ENCODE measurements at regions not wholly inside any gene's neighbourhood (a gene's known extent, or its start where the extent isn't known, plus 50 kb on each side); places are given as distances from the start of the nearest gene placed in this dataset.

DNA sequence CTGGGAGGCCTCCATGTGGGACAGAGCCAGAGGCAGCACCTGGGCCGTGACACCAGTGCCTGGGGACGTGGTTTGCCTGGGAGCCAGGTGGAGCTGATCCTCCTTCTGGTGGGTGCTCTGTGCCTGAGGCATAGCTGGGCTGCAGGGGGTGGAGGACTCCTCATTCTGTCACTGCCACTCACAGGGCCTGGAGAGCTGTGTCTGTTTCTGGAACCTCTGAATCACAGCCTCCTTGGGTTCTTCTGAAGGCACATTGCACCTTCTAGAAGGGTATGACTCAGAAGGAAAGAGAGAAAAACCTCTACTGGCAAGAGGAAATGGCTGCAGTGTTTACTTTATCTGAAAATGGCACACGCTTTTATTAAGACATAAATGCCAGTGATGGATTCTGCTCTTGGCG, 659.8 kb downstream of the VRK1 start:
- no peak for TF ChIP-seq POLR2AphosphoS5 (IDR thresholded peaks at IDR 0.05)
- TF ChIP-seq CTCF (IDR thresholded peaks at IDR 0.05; ENCODE audit: poor library complexity, severe bottlenecking): no peak
- TF ChIP-seq RAD21 (conservative IDR thresholded peaks at IDR 0.05): no peak
- no peak for TF ChIP-seq EZH2 (IDR thresholded peaks at IDR 0.05; ENCODE audit: borderline replicate concordance, insufficient read depth, low read length, poor library complexity, severe bottlenecking)
- TF ChIP-seq, protein P1, sequence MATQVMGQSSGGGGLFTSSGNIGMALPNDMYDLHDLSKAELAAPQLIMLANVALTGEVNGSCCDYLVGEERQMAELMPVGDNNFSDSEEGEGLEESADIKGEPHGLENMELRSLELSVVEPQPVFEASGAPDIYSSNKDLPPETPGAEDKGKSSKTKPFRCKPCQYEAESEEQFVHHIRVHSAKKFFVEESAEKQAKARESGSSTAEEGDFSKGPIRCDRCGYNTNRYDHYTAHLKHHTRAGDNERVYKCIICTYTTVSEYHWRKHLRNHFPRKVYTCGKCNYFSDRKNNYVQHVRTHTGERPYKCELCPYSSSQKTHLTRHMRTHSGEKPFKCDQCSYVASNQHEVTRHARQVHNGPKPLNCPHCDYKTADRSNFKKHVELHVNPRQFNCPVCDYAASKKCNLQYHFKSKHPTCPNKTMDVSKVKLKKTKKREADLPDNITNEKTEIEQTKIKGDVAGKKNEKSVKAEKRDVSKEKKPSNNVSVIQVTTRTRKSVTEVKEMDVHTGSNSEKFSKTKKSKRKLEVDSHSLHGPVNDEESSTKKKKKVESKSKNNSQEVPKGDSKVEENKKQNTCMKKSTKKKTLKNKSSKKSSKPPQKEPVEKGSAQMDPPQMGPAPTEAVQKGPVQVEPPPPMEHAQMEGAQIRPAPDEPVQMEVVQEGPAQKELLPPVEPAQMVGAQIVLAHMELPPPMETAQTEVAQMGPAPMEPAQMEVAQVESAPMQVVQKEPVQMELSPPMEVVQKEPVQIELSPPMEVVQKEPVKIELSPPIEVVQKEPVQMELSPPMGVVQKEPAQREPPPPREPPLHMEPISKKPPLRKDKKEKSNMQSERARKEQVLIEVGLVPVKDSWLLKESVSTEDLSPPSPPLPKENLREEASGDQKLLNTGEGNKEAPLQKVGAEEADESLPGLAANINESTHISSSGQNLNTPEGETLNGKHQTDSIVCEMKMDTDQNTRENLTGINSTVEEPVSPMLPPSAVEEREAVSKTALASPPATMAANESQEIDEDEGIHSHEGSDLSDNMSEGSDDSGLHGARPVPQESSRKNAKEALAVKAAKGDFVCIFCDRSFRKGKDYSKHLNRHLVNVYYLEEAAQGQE (IDR thresholded peaks at IDR 0.05; ENCODE audit: borderline replicate concordance): no peak

All from neural cell (in vitro differentiated cells).